ENCODE measurements at regions not wholly inside any gene's neighbourhood (a gene's known extent, or its start where the extent isn't known, plus 50 kb on each side); places are given as distances from the start of the nearest gene placed in this dataset.

DNA sequence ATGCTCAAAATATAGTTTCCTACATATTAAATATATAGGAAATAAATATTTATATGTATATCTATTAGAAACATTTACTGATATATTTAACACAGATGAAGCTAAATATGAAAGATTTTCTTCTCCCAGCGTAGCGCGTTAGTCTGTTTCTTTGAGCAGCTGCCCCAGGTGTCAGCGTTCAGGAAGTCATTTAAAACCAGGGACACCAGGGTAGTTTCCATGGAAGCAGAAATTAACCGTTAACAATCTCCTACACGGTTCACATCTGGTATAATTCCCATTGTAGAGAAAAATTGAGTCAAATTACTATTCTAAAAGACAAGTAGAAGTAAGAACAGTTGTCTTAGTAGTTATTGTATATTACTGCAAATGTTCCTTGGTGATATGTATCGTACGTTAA, 1443.7 kb downstream of the MRPL39 start:
- no peak for DNase-seq (ENCODE audit: low read depth)

DNA sequence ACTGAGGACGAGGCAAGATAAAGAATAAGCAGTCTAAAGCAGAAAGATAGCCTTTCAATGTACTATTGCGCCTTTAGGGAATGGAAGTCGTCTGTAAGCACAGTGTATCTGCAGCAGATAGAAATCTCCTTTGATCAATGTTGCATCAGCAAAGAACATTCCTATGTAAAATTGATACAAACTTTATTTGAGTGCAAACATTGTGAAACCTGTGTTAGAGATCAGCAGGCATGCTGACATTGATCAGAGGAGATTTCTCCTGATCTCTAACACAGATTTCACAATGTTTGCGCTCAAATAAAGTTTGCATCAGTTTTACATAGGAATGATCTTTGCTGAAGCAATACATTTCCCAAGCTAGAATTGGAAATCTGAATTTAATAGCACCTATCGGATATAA, 1446.8 kb downstream of the MRPL39 start:
- DNase-seq (ENCODE audit: low read depth): no peak

DNA sequence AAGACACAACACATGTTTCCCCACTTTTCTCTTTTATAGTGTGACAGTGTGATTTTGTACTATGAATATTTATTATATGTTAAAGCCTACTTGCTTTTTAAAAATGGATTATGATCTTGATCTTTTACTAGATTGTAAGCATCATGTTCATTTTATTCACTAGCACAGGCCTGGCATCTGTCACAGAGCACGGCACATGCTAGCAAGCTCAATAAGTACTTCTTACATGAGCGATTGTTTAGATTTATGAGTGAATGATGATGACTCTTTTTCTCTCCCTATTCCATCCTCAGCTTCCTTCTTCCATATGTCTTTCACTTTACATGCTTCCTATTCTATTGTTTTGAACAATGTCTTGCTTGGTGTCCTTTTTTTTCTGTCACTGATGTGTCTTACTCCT, 1454.1 kb downstream of the MRPL39 start:
- DNase-seq (ENCODE audit: low read depth): no peak

- no peak for DNase-seq (ENCODE audit: low read depth)
Observed at GRCh38 chr21:24150753-24151152, 1456.5 kb downstream of the MRPL39 start.

DNA sequence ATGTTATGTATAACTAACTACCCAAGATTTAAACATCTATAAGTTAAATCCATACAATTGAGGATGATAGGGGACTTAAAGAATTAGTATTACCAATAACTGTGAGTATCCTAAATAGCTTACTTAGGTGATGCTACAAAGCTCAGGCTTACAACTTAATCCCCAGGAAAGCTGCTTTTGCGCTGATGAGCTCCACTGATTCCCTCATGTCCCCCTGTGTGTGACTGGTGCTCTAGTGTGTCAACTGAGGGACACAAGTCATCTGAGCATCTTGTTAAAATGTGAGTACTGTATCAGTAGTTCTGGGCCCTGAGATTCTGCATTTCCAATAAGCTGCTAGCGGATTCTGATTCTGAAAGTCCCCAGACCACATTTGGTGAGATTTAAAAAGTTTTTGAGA, 1458.8 kb downstream of the MRPL39 start:
- no peak for DNase-seq (ENCODE audit: low read depth)

DNA sequence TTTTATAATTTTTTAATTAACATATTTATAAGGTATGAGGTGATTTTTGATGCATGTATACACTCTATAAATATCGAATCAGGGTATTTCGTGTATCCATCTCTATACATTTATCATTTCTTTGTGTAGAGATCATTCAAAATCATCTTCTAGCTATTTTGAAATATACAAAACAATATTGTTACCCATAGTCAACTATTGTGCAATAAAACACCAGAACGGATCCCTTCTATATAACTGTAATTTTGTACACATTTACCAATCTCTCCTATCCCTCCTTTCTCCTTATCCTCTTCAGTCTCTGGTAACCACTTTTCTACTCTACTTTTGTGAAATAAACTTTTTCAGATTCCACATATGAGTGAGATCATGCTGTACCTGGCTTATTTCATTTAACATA, 1459.6 kb downstream of the MRPL39 start:
- DNase-seq (ENCODE audit: low read depth): no peak

GRCh38 chr21:24131056-24131455, 1476.2 kb downstream of the MRPL39 start:
- DNase-seq (ENCODE audit: low read depth): no peak

- DNase-seq (ENCODE audit: low read depth): no peak
Observed at GRCh38 chr21:24127651-24128050, 1479.6 kb downstream of the MRPL39 start.

DNA sequence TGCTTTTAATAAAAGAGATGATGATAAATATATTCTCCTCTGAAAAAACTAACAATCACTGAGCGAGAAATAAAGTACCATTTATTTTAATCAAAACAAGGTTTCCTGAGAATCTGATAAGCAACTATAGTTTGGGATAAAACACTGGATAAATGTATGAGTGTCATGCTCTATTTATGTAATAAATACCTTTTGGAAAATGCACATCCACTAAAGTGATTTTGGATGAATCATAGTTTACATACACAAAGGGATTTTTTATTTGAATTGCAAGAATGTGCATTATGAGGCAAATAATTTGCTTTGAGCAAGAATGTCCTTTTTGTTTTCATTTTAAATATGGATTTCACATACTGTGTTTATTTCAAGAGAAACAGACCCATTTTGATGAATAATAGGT, 1483.5 kb downstream of the MRPL39 start:
- no peak for DNase-seq (ENCODE audit: low read depth)

- DNase-seq (ENCODE audit: low read depth): no peak
Observed at GRCh38 chr21:24118738-24119459, 1488.4 kb downstream of the MRPL39 start.

DNA sequence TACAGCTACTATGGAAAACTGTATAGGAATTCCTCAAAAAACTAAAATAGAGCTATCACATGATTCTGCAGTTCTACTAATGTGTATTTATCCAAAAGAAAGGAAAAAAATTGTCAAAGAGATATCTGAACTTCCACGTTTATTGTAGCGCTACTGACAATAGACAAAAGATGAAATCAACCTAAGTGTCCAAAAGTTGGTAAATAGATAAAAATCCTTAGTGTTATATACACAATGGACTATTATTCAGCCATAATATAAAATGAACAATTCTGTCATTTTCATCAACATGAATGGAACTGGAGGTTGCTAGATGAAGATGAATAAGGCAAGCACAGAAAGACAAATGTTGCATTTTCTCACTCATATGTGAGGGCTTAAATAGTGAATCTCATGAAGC, 1492.1 kb downstream of the MRPL39 start:
- DNase-seq (ENCODE audit: low read depth): no peak

GRCh38 chr21:24112020-24112419, 1495.3 kb downstream of the MRPL39 start:
- no peak for DNase-seq (ENCODE audit: low read depth)

DNA sequence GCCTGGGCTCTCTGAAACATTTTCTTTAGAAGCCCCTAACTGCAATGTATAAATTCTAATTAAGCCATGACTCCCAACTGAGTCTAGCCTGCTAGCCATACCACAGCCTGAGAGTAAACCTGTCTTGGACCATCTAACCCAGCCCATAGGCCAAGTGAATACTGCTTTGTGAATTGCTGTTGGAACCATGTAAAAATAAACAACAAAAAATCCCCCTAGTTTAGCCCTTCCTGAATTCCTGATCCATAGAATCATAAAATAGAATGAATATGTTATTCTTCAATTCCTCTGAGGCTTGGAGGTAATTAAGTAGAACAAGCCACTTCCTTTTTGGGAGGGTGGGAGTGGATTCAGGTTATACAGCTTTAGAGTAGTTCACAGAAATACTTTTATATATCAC, 1496.4 kb downstream of the MRPL39 start:
- DNase-seq (ENCODE audit: low read depth): no peak

DNA sequence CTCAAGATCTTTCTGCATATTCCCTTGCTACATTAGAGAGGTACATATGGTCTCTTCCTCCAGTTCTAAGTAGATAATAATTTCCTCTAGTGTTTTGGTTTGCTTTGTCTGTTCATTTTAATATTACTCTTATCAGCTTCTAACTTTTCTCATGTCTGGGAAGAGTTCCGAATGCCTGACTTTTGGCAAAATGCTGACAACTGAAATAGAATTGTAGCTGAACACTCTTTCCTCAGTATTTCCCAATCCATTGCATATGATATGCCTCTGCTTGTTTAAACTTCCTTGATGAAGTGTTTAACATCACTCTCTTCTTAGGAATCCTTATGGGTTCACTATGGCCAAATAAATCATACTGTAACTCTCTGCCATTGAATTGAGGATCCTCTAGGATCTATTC, 1510.1 kb downstream of the MRPL39 start:
- DNase-seq (ENCODE audit: low read depth): no peak

- DNase-seq (ENCODE audit: low read depth): no peak
Observed at GRCh38 chr21:24096651-24097050, 1510.6 kb downstream of the MRPL39 start.

- no peak for DNase-seq (ENCODE audit: low read depth)
Observed at GRCh38 chr21:24093032-24093431, 1514.2 kb downstream of the MRPL39 start.

GRCh38 chr21:24076179-24076578, 1531.1 kb downstream of the MRPL39 start:
- DNase-seq (ENCODE audit: low read depth): no peak

GRCh38 chr21:24055696-24056095, 1551.6 kb downstream of the MRPL39 start:
- DNase-seq (ENCODE audit: low read depth): no peak

DNA sequence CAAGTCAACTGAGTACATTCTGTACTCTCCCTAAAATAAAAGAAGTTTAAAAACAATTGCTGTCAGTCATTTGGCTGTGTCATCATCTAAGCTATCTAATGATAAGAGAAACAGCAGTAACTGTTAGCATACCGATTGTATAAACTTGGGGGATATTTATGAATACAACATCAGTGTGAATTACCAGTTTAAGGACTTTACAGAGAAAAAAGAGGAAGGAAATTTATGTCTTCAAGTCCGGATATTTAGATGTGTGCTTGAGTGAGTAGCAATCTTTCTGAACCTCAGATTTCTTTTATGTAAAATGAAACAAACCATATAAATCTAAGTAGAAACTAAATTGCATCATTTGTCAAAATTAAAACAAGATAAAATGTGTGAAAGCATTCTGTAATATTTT, 1557.0 kb downstream of the MRPL39 start:
- DNase-seq (ENCODE audit: low read depth): no peak

DNA sequence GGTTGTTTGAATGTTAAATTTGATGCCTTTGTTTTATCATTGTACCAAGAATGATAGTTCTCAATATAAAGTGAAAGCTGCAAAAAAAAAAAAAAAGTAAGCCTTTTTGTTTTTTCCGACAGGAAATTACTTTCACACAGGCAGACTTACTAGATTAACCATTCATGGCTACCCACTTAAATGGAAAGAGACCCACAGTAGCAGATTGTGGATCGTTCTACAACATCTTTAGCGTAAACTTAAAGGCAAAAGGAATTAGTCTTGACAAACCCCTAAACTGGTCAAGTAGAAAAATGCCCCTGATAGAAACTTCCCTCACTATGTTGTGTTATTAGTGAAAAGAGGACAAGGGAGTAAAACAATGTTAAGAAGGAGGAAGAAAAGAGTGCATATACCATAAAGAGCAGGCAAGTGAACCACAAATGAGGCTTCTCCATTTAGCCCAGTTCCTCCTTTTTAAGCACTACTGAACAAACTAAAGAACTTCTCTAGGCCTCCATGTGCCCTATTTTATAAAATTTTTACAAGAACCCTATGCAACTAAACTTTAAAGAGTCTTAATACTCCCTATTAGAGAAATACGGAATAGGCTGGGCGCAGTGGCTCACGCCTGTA, 1560.3 kb downstream of the MRPL39 start:
- DNase-seq (ENCODE audit: low read depth): no peak

- peak; percentile 26 for DNase-seq (ENCODE audit: low read depth)
Observed at GRCh38 chr21:24045775-24046215, 1561.5 kb downstream of the MRPL39 start.

- DNase-seq (ENCODE audit: low read depth): no peak
Observed at GRCh38 chr21:24045373-24045772, 1561.9 kb downstream of the MRPL39 start.

- no peak for DNase-seq (ENCODE audit: low read depth)
Observed at GRCh38 chr21:24042687-24043086, 1564.6 kb downstream of the MRPL39 start.
